ENCODE measurements at regions not wholly inside any gene's neighbourhood (a gene's known extent, or its start where the extent isn't known, plus 50 kb on each side); places are given as distances from the start of the nearest gene placed in this dataset.
"Not testable (repeated sequence)": the region's sequence is repeated elsewhere in the genome, so short reads cannot be mapped to it uniquely, and the experiment has no call there.

- no peak for DNase-seq
- intact Hi-C loops (cut with DNase I): no loop called here
Measured at GRCh38 chr11:81331088-81331487, 1402.6 kb downstream of the FAM181B start.

GRCh38 chr11:81303038-81303664 is 1430.5 kb downstream of the FAM181B start:
- intact Hi-C loops (cut with DNase I): no loop called here
- TF ChIP-seq CTCF (IDR thresholded peaks at IDR 0.05) (no peak), POLR2A (IDR thresholded peaks at IDR 0.05) (no peak)

More at GRCh38 chr11:81331088-81331487, 1402.6 kb downstream of the FAM181B start:
- WGBS, 2 donors: 80% methylated on average over 4 of the region's 4 CpGs
- Histone ChIP-seq H3K4me3 (no peak overlapping the region), H3K36me3 (no peaks in the 10 kb centered on the region), H3K4me1 (no peaks in the 10 kb centered on the region), H3K9me3 (no peaks in the 10 kb centered on the region), H3K27ac (no peak overlapping the region), H3K27me3 (no peaks in the 10 kb centered on the region)
- TF ChIP-seq POLR2A (IDR thresholded peaks at IDR 0.05) (no peak), CTCF (IDR thresholded peaks at IDR 0.05) (no peak)

GRCh38 chr11:81301166-81301830 is 1432.4 kb downstream of the FAM181B start:
- intact Hi-C loops (cut with DNase I): no loop called here
- no peaks in the 10 kb centered on the region for H3K9me3 ChIP-seq
- DNase-seq: no peak
- H3K4me3 ChIP-seq: no peak overlapping the region
- 71 to 74% methylated on average over 6 of the region's 6 CpGs for WGBS, 2 donors
- H3K4me1 ChIP-seq: no peaks in the 10 kb centered on the region
- TF ChIP-seq POLR2A (IDR thresholded peaks at IDR 0.05) (no peak), CTCF (IDR thresholded peaks at IDR 0.05) (no peak)
- H3K27ac ChIP-seq: no peak overlapping the region
- no peaks in the 10 kb centered on the region for H3K27me3 ChIP-seq
- no peaks in the 10 kb centered on the region for H3K36me3 ChIP-seq

More at GRCh38 chr11:81303038-81303664, 1430.5 kb downstream of the FAM181B start:
- DNase-seq: no peak
- no peaks in the 10 kb centered on the region for H3K27me3 ChIP-seq
- 36 to 46% methylated on average over 5 of the region's 5 CpGs for WGBS, 2 donors
- no peaks in the 10 kb centered on the region for H3K36me3 ChIP-seq
- H3K9me3 ChIP-seq: no peaks in the 10 kb centered on the region
- H3K4me1 ChIP-seq: no peaks in the 10 kb centered on the region
- no peak overlapping the region for H3K27ac ChIP-seq
- no peak overlapping the region for H3K4me3 ChIP-seq

GRCh38 chr11:81286959-81287358 is 1446.7 kb downstream of the FAM181B start:
- Histone ChIP-seq H3K36me3 (no peaks in the 10 kb centered on the region), H3K4me1 (no peaks in the 10 kb centered on the region), H3K27me3 (no peaks in the 10 kb centered on the region), H3K4me3 (no peak overlapping the region), H3K9me3 (peaks cover 0 to 4% (median 0%) of the 10 kb centered on the region in 3 donors), H3K27ac (no peak overlapping the region)
- WGBS, 2 donors: 48 to 63% methylated on average over 5 of the region's 5 CpGs
- no peak for TF ChIP-seq CTCF (IDR thresholded peaks at IDR 0.05)
- no peak for TF ChIP-seq POLR2A (IDR thresholded peaks at IDR 0.05)
- DNase-seq: no peak
- intact Hi-C loops (cut with DNase I): no loop called here

GRCh38 chr11:81286550-81286949 is 1447.1 kb downstream of the FAM181B start:
- no peak for DNase-seq
- Histone ChIP-seq H3K4me1 (no peaks in the 10 kb centered on the region), H3K9me3 (peaks cover 0 to 4% (median 0%) of the 10 kb centered on the region in 3 donors), H3K4me3 (no peak overlapping the region), H3K27ac (no peak overlapping the region), H3K36me3 (no peaks in the 10 kb centered on the region), H3K27me3 (no peaks in the 10 kb centered on the region)
- intact Hi-C loops (cut with DNase I): no loop called here
- TF ChIP-seq POLR2A (IDR thresholded peaks at IDR 0.05) (no peak), CTCF (IDR thresholded peaks at IDR 0.05) (no peak)

GRCh38 chr11:81280228-81280627 is 1453.4 kb downstream of the FAM181B start:
- DNase-seq: not testable (repeated sequence)

More at GRCh38 chr11:81280228-81280627, 1453.4 kb downstream of the FAM181B start:
- H3K9me3 ChIP-seq; intact Hi-C loops (cut with DNase I); H3K27ac ChIP-seq; H3K4me1 ChIP-seq; H3K27me3 ChIP-seq; H3K36me3 ChIP-seq; H3K4me3 ChIP-seq: not testable (repeated sequence)
- 50 to 100% methylated on average over 1 of the region's 1 CpG for WGBS, 2 donors
